NB4 (cell line): ENCODE measurements at regions not wholly inside any gene's neighbourhood (a gene's known extent, or its start where the extent isn't known, plus 50 kb on each side); places are given as distances from the start of the nearest gene placed in this dataset.

Source experiments
- DNase-seq: peaks from one replicate; pipeline ENCODE4 v3.0.0; 2010; ENCODE audit warnings: low read depth
- H3K4me3 ChIP-seq: one replicate; pipeline ENCODE4 v1.5.1; 2011; ENCODE audit warnings: mild to moderate bottlenecking, low read depth, low read length, moderate library complexity
- MYC ChIP-seq: IDR thresholded peaks from 2 replicates; pipeline ENCODE4 v1.6.1; 2011; ENCODE audit warnings: low read depth, low read length
- POLR2A ChIP-seq: IDR thresholded peaks from 2 replicates; pipeline ENCODE4 v1.6.1; 2011; ENCODE audit warnings: mild to moderate bottlenecking; ENCODE audit not compliant: insufficient read length; ENCODE audit errors: extremely low read depth
- TF ChIP-seq, protein P1 (sequence below): IDR thresholded peaks from one replicate; pipeline ENCODE4 v1.5.1; 2012; ENCODE audit warnings: low read depth, low read length
- TF ChIP-seq, protein P2 (sequence below): IDR thresholded peaks from 2 replicates; pipeline ENCODE4 v1.6.1; 2011; ENCODE audit warnings: low read depth, low read length

DNA sequence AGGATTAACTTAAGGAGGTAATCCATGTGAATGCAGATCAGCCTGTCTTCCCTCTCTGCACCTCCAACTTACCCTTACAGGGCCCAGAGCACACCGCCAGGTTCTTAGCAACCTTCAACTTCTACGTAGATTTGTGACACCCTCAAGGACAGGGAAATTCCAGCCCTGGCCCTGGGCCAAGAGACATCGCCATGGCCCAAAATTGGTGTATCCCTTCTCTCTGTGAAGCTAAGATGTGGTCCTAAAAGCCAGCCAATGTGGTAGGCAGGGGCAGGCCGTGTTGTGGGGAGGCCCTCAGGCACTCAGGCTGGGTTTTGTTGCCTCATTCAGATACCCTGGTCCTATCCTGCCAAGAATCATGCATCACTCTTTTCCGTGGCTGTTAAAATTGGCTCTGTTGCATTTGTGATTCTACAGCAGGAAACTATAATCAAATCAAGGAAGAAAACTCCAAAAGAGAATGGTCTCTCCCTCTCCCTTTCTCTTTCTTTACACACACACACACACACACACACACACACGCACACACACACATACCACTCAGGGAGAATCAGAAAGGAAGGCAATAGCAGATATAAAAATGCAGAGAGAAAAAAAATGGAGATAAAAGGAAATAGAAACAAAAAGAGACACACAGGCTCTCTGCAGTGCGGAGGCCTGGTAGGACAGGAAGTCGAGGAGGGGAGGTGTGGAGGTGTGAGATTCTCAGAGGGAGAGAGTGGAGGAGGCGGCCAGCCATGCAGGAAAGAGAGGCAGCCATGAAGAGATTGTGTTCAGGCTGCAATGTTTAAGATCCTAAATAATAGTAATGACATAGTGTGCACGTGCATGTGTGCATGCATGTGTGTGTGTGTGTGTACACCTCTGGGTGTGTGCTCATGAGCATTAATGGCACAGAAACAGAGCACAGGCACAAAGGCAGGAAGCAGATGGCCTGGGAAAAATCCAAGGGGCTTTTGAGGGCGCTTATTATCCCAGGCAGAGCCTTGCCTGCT is 201.8 kb upstream of the LRFN2 start:
- no peak for DNase-seq
- TF ChIP-seq MYC: no peak
- no peak for TF ChIP-seq POLR2A
- TF ChIP-seq, protein P1, sequence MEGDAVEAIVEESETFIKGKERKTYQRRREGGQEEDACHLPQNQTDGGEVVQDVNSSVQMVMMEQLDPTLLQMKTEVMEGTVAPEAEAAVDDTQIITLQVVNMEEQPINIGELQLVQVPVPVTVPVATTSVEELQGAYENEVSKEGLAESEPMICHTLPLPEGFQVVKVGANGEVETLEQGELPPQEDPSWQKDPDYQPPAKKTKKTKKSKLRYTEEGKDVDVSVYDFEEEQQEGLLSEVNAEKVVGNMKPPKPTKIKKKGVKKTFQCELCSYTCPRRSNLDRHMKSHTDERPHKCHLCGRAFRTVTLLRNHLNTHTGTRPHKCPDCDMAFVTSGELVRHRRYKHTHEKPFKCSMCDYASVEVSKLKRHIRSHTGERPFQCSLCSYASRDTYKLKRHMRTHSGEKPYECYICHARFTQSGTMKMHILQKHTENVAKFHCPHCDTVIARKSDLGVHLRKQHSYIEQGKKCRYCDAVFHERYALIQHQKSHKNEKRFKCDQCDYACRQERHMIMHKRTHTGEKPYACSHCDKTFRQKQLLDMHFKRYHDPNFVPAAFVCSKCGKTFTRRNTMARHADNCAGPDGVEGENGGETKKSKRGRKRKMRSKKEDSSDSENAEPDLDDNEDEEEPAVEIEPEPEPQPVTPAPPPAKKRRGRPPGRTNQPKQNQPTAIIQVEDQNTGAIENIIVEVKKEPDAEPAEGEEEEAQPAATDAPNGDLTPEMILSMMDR: no peak
- TF ChIP-seq, protein P2, sequence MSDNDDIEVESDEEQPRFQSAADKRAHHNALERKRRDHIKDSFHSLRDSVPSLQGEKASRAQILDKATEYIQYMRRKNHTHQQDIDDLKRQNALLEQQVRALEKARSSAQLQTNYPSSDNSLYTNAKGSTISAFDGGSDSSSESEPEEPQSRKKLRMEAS: no peak

DNA sequence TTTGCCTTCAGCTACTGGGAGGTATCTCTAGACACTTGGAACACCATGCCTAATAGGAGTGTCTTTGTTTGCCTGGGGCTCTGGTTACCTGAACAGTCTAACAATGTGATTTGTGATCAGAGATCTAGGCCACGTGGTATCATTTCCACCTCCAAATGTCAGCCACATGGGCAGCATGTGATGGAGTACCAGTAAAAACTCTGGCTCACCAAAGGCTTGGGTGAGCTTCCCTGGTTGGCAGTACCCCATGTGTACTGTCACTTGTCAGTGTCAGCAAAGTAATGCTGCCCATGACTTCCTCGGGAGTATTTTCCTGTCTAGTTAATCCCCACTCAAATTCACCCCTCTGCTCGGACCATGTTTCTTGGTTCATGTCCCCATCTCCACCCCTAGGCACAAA is 195.2 kb upstream of the LRFN2 start:
- TF ChIP-seq, protein P1: no peak
- TF ChIP-seq, protein P2: peak; percentile 19; the same call in 1 of the 2 replicates
- no peak overlapping the region for H3K4me3 ChIP-seq
- no peak for DNase-seq

More for the DNA sequence above, 201.8 kb upstream of the LRFN2 start:
- no peak overlapping the region for H3K4me3 ChIP-seq

DNA sequence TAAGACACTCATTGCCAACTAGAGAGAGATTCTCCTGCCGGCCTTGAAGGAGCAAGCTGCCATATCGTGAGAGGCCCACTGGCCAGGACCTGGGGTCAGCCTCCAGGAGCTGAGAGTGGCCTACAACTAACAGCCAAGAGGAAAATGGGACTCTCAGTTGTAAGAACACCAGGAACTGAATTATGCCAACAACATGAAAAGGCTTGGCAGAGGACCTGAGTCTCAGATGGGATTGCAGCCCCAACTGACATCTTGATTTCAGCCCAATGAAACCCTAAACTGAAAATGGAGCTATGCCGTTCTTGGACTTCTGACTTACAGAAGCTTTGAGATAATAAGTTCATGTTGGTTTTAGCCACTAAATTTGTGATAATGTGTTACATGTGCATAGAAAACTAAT is 193.5 kb upstream of the LRFN2 start:
- TF ChIP-seq POLR2A: no peak
- no peak for TF ChIP-seq MYC
- TF ChIP-seq, protein P1: no peak
- TF ChIP-seq, protein P2: no peak
- DNase-seq: no peak
- no peak overlapping the region for H3K4me3 ChIP-seq

DNA sequence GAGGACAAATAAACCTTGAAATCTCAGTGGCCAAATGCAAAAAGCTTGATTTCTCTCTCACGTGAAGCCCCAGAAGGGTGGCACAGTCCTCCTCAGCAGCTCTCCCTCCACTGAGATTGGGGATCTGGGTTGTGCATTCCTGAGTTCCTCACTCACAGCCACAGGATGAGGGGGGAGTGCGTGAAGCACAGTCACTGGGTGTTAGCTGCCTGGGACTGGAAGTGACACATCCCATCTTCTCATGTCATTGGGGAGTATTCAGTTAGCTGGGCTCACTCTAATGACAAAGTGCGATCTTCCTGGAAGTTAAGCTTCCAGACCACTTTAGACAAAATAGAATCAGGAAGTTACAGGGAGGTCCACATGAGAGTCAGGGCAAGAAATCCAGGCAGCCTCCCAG is 192.2 kb upstream of the LRFN2 start:
- no peak overlapping the region for H3K4me3 ChIP-seq
- TF ChIP-seq MYC (no peak), POLR2A (no peak)
- TF ChIP-seq, protein P2: no peak
- TF ChIP-seq, protein P1: no peak
- no peak for DNase-seq

DNA sequence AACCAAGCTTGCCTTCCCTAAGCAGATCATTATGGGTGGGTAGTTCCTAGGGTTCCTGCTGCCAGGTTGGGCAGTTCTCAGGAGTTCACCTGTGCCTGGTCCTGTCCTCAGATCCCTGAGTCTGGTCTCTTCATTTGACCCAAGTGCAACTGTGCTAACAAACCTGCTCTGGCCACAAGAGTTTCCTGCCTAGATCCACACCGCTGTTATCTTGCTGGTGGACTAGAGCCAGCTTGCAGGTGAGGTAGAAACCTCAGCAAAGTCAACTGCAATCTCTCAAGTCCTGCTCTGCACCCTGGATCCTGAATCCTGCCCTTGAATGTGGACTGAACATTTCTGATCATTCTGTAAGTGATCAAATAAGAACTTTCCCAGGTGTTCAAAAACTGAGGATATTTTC is 191.8 kb upstream of the LRFN2 start:
- TF ChIP-seq, protein P1: no peak
- TF ChIP-seq MYC (no peak), POLR2A (no peak)
- TF ChIP-seq, protein P2: no peak
- DNase-seq: no peak
- H3K4me3 ChIP-seq: no peak overlapping the region
